Psoas muscle (tissue), 7 donors: ENCODE measurements at regions not wholly inside any gene's neighbourhood (a gene's known extent, or its start where the extent isn't known, plus 50 kb on each side); places are given as distances from the start of the nearest gene placed in this dataset.

Experiments used
- ATAC-seq, 4 donors: fragments of 200-7000 bp; cut with Tn5 transposase; one replicate each; pipeline ENCODE4 v1.9.1; 2020; ENCODE audit warnings: moderate library complexity in 3 of 4, mild to moderate bottlenecking in 2 of 4
- DNase-seq, 2 donors: peaks; one replicate each; pipeline ENCODE4 v3.0.0-alpha.2; 2020
- H3K27ac ChIP-seq: fragments of 200-600 bp; one replicate; pipeline ENCODE4 v1.8.0; 2022
- H3K27me3 ChIP-seq, 3 donors: fragments of 200-600 bp in 1 of 3; one replicate each; pipeline versions ENCODE4 v1.6.1 to v1.8.0; 2013 to 2022; ENCODE audit warnings: low read length in 2 of 3, mild to moderate bottlenecking in 2 of 3, moderate library complexity in 1 of 3; ENCODE audit not compliant: insufficient read depth in 3 of 3
- H3K36me3 ChIP-seq, 2 donors: fragments of 200-600 bp in 1 of 2; one replicate each; pipeline versions ENCODE4 v1.6.1 to v1.8.0; 2013 to 2022; ENCODE audit warnings: low read depth in 1 of 2, mild to moderate bottlenecking in 1 of 2, moderate library complexity in 1 of 2; ENCODE audit not compliant: insufficient read depth in 1 of 2
- H3K4me1 ChIP-seq: fragments of 200-600 bp; one replicate; pipeline ENCODE4 v1.8.0; 2022
- H3K4me3 ChIP-seq: fragments of 200-600 bp; one replicate; pipeline ENCODE4 v1.8.0; 2022; ENCODE audit warnings: mild to moderate bottlenecking
- H3K9me3 ChIP-seq: fragments of 200-600 bp; one replicate; pipeline ENCODE4 v1.8.0; 2022
- WGBS, 3 donors: extraction: QIAGEN DNeasy Blood & Tissue Kit; methylation state at CpG; one replicate each; pipeline versions ENCODE4 v1.1.6 to v1.1.7; 2013; 5-methylcytosine and 5-hydroxymethylcytosine counted together
- intact Hi-C, 2 donors: fragments of 100-400 bp; cut with DNase I; formaldehyde crosslinking; loops; one replicate each; pipeline versions ENCODE4 v1.11.0 to v1.14.2; 2022
- TF ChIP-seq, protein P1 (sequence below): fragments of 200-600 bp; IDR thresholded peaks from one replicate; pipeline ENCODE4 v1.8.0; 2022; ENCODE audit warnings: antibody characterized with exemption
- donor health status: healthy with polysubstance abuse.
- donor health status: DM: no; HTN: no; CAD: no; lungs with moderate emphysema.
- donor health status: Bipolar disorder and iron deficiency.
- donor health status: healthy.
- donor health status: DM: yes; HTN: yes; CAD: no.
- donor health status: DM: no; HTN: no; CAD: no.
- donor health status: DM: yes; HTN: yes; CAD: no.

DNA sequence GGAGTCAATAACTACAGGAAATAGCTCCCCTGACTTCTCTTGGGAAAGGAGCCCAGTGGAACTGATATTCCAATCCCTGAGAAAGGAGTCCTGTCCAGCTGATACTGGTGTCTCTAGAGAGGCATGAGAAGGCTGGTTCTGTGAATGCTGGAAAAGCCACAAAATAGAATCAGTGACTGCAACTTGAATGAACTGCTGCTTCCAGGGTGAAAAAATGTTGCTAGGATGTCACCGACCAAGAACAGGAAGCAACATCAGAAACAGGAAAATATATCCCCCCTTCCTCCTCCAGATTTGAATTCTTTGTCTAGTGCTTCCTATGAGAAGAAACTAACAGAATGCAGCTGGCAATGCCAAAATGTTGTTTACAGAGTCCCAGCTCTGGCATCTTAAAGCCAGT, 269.3 kb upstream of the LYPLAL1 start:
- no peaks in the 10 kb centered on the region for H3K27me3 ChIP-seq
- no peak overlapping the region for H3K4me3 ChIP-seq
- TF ChIP-seq, protein P1, sequence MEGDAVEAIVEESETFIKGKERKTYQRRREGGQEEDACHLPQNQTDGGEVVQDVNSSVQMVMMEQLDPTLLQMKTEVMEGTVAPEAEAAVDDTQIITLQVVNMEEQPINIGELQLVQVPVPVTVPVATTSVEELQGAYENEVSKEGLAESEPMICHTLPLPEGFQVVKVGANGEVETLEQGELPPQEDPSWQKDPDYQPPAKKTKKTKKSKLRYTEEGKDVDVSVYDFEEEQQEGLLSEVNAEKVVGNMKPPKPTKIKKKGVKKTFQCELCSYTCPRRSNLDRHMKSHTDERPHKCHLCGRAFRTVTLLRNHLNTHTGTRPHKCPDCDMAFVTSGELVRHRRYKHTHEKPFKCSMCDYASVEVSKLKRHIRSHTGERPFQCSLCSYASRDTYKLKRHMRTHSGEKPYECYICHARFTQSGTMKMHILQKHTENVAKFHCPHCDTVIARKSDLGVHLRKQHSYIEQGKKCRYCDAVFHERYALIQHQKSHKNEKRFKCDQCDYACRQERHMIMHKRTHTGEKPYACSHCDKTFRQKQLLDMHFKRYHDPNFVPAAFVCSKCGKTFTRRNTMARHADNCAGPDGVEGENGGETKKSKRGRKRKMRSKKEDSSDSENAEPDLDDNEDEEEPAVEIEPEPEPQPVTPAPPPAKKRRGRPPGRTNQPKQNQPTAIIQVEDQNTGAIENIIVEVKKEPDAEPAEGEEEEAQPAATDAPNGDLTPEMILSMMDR: no peak
- no peak overlapping the region for H3K27ac ChIP-seq
- no peaks in the 10 kb centered on the region for H3K9me3 ChIP-seq
- ATAC-seq (no peak), DNase-seq (no peak)
- intact Hi-C loops: no loop called here
- H3K4me1 ChIP-seq: no peaks in the 10 kb centered on the region
- H3K36me3 ChIP-seq: no peaks in the 10 kb centered on the region
- 5 to 33% (median 9%) methylated on average over 1 of the region's 1 CpG for WGBS, 3 donors

DNA sequence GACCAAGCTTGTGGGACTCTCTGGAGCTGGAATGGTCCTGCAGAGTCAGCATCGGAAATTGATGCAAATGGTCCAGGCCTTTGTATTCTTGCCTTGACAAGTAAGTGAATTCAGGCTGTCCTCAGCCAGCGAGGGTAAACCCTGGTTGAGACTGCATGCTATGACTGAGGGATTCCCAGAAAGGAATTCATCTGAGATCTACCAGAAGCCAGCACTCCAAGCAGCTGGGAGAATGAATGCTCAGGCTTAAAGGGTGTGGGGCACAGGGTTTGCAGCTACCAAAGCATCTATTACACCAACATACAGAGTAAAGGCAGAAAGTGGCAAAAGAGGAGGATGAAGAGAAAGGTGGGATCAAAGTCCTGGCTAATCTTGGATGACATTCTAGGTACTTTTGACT, 257.0 kb upstream of the LYPLAL1 start:
- TF ChIP-seq, protein P1: no peak
- Histone ChIP-seq H3K9me3 (no peaks in the 10 kb centered on the region), H3K4me1 (no peaks in the 10 kb centered on the region), H3K4me3 (no peak overlapping the region), H3K36me3 (no peaks in the 10 kb centered on the region), H3K27ac (no peak overlapping the region), H3K27me3 (no peaks in the 10 kb centered on the region)
- DNase-seq (no peak), ATAC-seq (no peak)
- intact Hi-C loops: no loop called here
- WGBS, 3 donors: 76 to 81% (median 76%) methylated on average over 2 of the region's 2 CpGs

DNA sequence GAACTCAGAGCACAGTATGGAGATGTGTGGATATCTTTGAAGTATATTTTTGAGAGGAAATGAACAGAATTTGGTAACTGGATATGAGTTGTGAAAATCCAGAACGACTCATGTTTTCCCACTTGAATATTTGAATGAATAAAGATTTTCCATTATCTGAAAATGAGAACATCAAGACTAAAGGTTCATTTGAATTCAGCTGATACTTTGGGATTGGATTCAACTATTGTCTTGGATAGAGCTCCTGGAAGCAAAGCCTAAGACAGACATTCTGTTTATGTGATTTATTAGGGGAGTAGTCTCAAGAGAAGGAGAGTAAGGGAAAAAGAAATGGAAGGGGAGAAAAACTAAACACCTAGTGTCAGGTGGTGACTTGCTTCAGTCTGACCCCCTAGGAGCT, 256.0 kb upstream of the LYPLAL1 start:
- Histone ChIP-seq H3K36me3 (no peaks in the 10 kb centered on the region), H3K4me3 (no peak overlapping the region), H3K27ac (no peak overlapping the region), H3K9me3 (no peaks in the 10 kb centered on the region), H3K4me1 (no peaks in the 10 kb centered on the region), H3K27me3 (no peaks in the 10 kb centered on the region)
- TF ChIP-seq, protein P1: no peak
- 15 to 30% (median 25%) methylated on average over 1 of the region's 1 CpG for WGBS, 3 donors
- DNase-seq (no peak), ATAC-seq (no peak)
- intact Hi-C loops: no loop called here

DNA sequence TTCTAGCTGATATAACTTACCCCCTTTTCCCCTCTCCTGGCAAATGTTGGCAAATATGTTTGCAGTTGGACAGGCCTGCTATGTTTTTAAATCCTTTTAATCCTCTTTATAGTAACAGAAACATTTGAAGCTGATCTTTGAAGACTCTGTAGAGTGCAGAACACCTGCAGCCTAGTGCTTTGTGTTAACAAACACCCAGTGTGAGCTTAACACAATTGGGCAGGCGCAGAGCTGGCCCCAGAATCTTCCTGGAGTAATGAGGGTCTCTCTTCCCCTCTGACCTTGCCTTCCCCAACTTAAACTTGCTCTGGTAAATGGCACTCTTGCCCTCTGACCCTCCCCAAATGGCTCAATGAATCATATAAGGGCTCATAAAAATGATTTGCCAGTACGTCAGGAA, 247.9 kb upstream of the LYPLAL1 start:
- H3K27me3 ChIP-seq: no peaks in the 10 kb centered on the region
- ATAC-seq (no peak), DNase-seq (no peak)
- intact Hi-C loops: no loop called here
- H3K27ac ChIP-seq: no peak overlapping the region
- H3K9me3 ChIP-seq: no peaks in the 10 kb centered on the region
- H3K4me3 ChIP-seq: no peak overlapping the region
- 92 to 94% (median 94%) methylated on average over 2 of the region's 2 CpGs for WGBS, 3 donors
- H3K4me1 ChIP-seq: no peaks in the 10 kb centered on the region
- TF ChIP-seq, protein P1: no peak
- no peaks in the 10 kb centered on the region for H3K36me3 ChIP-seq

DNA sequence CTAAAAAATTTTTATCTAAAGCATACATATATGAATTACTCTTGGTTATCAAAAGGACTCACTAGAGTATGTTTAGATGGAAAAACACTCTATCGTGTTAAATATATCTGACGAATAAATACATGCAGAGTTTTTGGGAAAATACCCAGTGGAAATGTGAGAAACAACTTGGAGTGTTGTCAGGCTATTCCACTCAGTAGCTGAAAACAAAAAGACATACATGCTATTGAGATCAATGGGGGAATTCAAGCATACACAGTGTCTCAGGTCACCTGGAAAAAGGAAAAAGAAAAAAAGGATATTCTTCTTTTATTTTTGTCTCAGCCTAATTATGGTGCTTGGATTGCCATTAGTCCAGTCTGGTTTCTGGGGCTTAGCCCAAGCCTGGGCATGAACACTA, 247.0 kb upstream of the LYPLAL1 start:
- no peak overlapping the region for H3K27ac ChIP-seq
- no peaks in the 10 kb centered on the region for H3K36me3 ChIP-seq
- no peaks in the 10 kb centered on the region for H3K9me3 ChIP-seq
- 67 to 93% (median 91%) methylated on average over 2 of the region's 2 CpGs for WGBS, 3 donors
- intact Hi-C loops: no loop called here
- no peak for DNase-seq
- TF ChIP-seq, protein P1: no peak
- no peak overlapping the region for H3K4me3 ChIP-seq
- H3K4me1 ChIP-seq: no peaks in the 10 kb centered on the region
- H3K27me3 ChIP-seq: no peaks in the 10 kb centered on the region
- no peak for ATAC-seq
